SJSA1 (cell line): ENCODE measurements at regions not wholly inside any gene's neighbourhood (a gene's known extent, or its start where the extent isn't known, plus 50 kb on each side); places are given as distances from the start of the nearest gene placed in this dataset.
"Not testable (repeated sequence)": the region's sequence is repeated elsewhere in the genome, so short reads cannot be mapped to it uniquely, and the experiment has no call there.

Source experiments
- DNase-seq, 2 experiments: peaks; one replicate each; pipeline ENCODE4 v3.0.0-alpha.2; 2015 to 2020; ENCODE audit warnings: low spot score in 2 of 2, low read depth in 1 of 2
- H3K27ac ChIP-seq: fragments of 250-450 bp; sonication (Bioruptor Pico); 2 replicates; pipeline ENCODE4 v1.5.1; 2020; ENCODE audit warnings: mild to moderate bottlenecking, moderate library complexity
- H3K27me3 ChIP-seq: fragments of 250-450 bp; sonication (Bioruptor Pico); replicated peaks from 2 replicates; pipeline ENCODE4 v1.5.1; 2020; ENCODE audit warnings: mild to moderate bottlenecking, moderate library complexity
- H3K36me3 ChIP-seq: fragments of 250-450 bp; sonication (Bioruptor Pico); 2 replicates; pipeline ENCODE4 v1.5.1; 2020; ENCODE audit warnings: mild to moderate bottlenecking
- H3K4me1 ChIP-seq: fragments of 250-450 bp; sonication (Bioruptor Pico); replicated peaks from 2 replicates; pipeline ENCODE4 v1.6.1; 2021; ENCODE audit warnings: mild to moderate bottlenecking
- H3K4me3 ChIP-seq: fragments of 250-450 bp; sonication (Bioruptor Pico); 2 replicates; pipeline ENCODE4 v1.5.1; 2020; ENCODE audit warnings: mild to moderate bottlenecking
- H3K9me3 ChIP-seq: fragments of 250-450 bp; sonication (Bioruptor Pico); replicated peaks from 2 replicates; pipeline ENCODE4 v1.5.1; 2020; ENCODE audit warnings: mild to moderate bottlenecking

DNA sequence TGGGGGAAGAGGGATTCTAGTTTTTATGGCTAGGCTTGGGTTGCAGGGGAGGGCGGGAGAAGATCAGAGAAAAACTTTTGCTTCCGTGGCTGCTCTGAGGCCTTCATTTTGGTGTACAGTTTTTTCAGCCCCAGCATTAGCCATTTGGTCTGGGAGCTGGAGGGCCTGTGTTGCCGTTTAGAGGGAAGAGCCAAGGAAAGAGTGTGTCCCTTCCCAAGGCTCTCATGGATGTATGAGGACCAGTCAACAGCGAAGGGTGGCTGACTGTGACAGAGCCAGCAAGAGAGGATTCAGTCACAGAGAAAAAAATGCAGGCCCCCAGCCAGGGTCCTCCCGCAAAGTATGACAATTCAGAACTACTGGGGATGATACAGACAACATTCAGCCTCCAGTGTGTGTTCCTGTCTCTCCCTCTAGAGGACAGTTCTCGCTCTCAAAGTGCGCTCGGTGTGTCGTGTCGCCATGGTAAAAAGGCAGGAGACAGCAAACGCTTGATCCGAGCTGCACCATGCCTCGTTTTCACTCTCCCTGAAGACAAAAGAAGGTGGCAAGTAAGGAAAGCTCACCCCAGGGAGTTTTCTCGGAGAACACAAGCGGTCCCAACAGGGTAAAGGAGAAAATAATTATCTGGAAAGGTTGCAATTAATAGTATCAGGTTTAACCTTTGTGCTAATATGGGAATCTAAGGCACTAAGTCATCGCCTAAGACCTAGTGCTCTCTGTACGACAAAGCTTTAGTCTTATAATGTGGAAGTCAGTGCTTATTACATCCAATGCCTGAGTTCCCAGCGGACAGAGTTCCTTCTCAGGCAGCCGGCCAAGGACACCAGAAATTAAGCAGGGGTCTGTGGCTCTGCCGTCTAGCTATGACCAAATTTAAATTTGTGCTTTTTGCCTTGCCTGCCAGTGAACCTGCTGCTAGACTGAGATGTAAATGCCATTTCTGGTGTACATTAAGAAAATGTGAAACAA, 157.3 kb upstream of the PLXNC1 start:
- H3K4me1 ChIP-seq = no peaks in the 10 kb centered on the region
- H3K4me3 ChIP-seq = no peak overlapping the region
- no peaks in the 10 kb centered on the region for H3K9me3 ChIP-seq
- no peaks in the 10 kb centered on the region for H3K36me3 ChIP-seq
- H3K27me3 ChIP-seq = no peaks in the 10 kb centered on the region
- DNase-seq = no peak
- no peak overlapping the region for H3K27ac ChIP-seq

GRCh38 chr12:93991829-93992461, 156.4 kb upstream of the PLXNC1 start:
- H3K4me3 ChIP-seq = no peak overlapping the region
- no peak overlapping the region for H3K27ac ChIP-seq
- no peak for DNase-seq
- H3K36me3 ChIP-seq = no peaks in the 10 kb centered on the region
- H3K4me1 ChIP-seq = no peaks in the 10 kb centered on the region
- no peaks in the 10 kb centered on the region for H3K9me3 ChIP-seq
- no peaks in the 10 kb centered on the region; the same call in 1 of the 2 replicates for H3K27me3 ChIP-seq

DNA sequence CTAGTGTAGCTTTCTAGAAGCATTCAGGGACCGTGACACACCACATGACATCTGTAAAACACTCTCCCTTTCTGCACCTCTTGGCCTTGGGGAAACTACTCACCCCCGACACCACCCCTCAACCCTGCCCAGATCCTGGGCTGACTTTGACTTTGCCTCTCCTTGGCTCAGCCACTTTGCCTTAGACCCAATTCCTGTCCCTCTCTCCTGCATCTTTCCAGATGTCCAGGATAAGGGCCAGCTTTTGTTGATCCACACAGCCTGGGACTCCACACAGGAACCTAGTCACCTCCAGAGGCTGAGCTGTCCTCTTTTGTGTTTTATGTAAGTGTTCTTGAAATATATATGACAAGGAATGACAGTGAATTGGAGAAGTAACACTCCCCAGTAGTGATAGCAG, 153.7 kb upstream of the PLXNC1 start:
- no peak for DNase-seq
- Histone ChIP-seq H3K27me3 (no peaks in the 10 kb centered on the region; the same call in 1 of the 2 replicates), H3K4me1 (no peaks in the 10 kb centered on the region), H3K4me3 (no peak overlapping the region), H3K9me3 (no peaks in the 10 kb centered on the region), H3K36me3 (no peaks in the 10 kb centered on the region), H3K27ac (no peak overlapping the region)

DNA sequence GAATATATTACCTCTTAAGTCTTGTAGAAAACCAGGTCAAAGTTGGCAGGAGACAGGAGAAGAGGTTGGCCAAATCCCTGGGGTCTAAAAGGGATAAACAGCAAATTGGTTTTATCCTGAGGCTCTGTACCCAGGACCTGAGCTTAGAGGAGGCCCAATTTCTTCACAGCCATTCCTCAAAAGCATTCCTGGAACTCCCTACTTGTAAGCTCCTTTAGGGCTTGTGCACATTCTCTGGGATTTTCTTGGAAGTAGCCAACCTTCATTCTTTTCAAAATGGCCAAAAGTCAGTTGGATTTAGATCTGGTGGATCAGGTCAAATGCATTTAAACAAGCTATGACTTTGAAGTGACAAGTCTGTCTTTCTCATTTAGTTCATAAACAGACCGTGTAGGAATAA, 152.1 kb upstream of the PLXNC1 start:
- Histone ChIP-seq H3K36me3 (no peaks in the 10 kb centered on the region), H3K4me1 (no peaks in the 10 kb centered on the region), H3K9me3 (no peaks in the 10 kb centered on the region), H3K4me3 (no peak overlapping the region), H3K27me3 (no peaks in the 10 kb centered on the region; the same call in 1 of the 2 replicates), H3K27ac (no peak overlapping the region)
- DNase-seq = no peak

DNA sequence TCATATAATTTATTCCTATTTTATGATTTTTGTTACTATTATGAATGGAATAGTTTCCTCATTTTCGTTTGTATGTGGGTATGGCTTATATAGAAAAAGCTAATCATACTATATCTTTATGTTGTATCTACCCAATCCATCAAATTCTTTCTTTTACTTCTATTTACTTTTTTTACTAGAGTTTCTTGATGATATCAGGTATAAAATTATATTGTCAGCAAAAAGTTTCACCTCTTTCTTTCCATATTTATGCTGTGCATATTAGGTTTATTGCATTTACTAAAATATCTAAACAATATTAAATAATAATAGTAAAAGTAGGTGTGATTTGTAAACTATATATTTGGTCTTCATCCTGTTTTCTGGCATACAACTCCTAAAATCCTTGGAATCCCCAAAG, 146.7 kb upstream of the PLXNC1 start:
- Histone ChIP-seq H3K4me3 (no peak overlapping the region), H3K27me3 (no peaks in the 10 kb centered on the region), H3K4me1 (no peaks in the 10 kb centered on the region), H3K9me3 (no peaks in the 10 kb centered on the region), H3K27ac (no peak overlapping the region), H3K36me3 (no peaks in the 10 kb centered on the region)
- DNase-seq = no peak

GRCh38 chr12:94002925-94003324, 145.5 kb upstream of the PLXNC1 start:
- H3K4me3 ChIP-seq, H3K4me1 ChIP-seq, H3K27me3 ChIP-seq, H3K36me3 ChIP-seq, H3K27ac ChIP-seq, DNase-seq, H3K9me3 ChIP-seq: not testable (repeated sequence)

DNA sequence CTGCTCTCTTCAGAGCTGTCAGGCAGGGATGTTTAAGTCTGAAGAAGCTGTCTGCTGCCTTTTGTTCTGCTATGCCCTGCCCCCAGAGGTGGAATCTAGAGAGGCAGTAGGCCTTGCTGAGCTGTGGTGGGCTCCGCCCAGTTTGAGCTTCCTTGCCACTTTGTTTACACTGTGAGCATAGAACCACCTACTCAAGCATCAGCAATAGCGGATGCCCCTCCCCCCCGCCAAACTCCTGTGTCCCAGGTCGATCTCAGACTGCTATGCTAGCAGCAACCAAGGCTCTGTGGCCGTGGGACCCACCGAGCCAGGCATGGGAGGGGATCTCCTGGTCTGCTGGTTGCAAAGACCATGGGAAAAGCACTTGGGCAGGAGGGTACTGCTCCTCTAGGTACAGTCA, 140.5 kb upstream of the PLXNC1 start:
- not testable (repeated sequence) for H3K9me3 ChIP-seq, H3K27ac ChIP-seq, H3K4me3 ChIP-seq, H3K4me1 ChIP-seq, H3K27me3 ChIP-seq, DNase-seq, H3K36me3 ChIP-seq

GRCh38 chr12:94010307-94010706, 138.1 kb upstream of the PLXNC1 start:
- no peaks in the 10 kb centered on the region for H3K9me3 ChIP-seq
- no peak for DNase-seq
- H3K4me3 ChIP-seq = no peak overlapping the region
- no peak overlapping the region for H3K27ac ChIP-seq
- no peaks in the 10 kb centered on the region for H3K27me3 ChIP-seq
- H3K4me1 ChIP-seq = no peaks in the 10 kb centered on the region
- H3K36me3 ChIP-seq = no peaks in the 10 kb centered on the region

GRCh38 chr12:94012071-94012470, 136.3 kb upstream of the PLXNC1 start:
- no peaks in the 10 kb centered on the region for H3K36me3 ChIP-seq
- H3K9me3 ChIP-seq = peaks cover under 1% of the 10 kb centered on the region; the same call in 1 of the 2 replicates
- H3K27ac ChIP-seq = no peak overlapping the region
- no peak overlapping the region for H3K4me3 ChIP-seq
- H3K4me1 ChIP-seq = no peaks in the 10 kb centered on the region
- H3K27me3 ChIP-seq = no peaks in the 10 kb centered on the region
- no peak for DNase-seq

DNA sequence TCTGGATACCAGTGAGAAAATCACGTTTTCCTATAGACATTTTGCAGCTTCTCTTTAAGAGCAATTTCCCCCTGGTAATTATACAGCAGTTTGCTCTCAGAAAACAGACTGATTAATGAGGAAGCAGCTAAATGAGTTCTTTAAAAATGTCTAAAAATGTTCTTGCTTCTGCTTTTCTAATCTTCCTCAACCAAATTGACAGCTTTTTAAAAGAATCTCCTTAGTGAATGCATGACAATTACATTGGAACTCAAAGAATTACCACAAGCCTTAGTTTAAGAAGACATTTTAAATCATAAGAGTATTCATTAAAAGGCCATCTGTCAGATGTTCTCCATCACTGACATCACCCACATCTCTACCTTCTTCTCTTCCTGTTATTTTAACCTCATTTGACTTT, 135.8 kb upstream of the PLXNC1 start:
- no peak overlapping the region for H3K27ac ChIP-seq
- H3K36me3 ChIP-seq = no peaks in the 10 kb centered on the region
- no peaks in the 10 kb centered on the region for H3K27me3 ChIP-seq
- no peak for DNase-seq
- no peak overlapping the region for H3K4me3 ChIP-seq
- no peaks in the 10 kb centered on the region for H3K4me1 ChIP-seq
- H3K9me3 ChIP-seq = peaks cover 6% of the 10 kb centered on the region; the same call in 1 of the 2 replicates

GRCh38 chr12:94017247-94017646, 131.1 kb upstream of the PLXNC1 start:
- H3K9me3 ChIP-seq, H3K4me1 ChIP-seq, H3K36me3 ChIP-seq, H3K27ac ChIP-seq, H3K4me3 ChIP-seq, DNase-seq, H3K27me3 ChIP-seq: not testable (repeated sequence)

DNA sequence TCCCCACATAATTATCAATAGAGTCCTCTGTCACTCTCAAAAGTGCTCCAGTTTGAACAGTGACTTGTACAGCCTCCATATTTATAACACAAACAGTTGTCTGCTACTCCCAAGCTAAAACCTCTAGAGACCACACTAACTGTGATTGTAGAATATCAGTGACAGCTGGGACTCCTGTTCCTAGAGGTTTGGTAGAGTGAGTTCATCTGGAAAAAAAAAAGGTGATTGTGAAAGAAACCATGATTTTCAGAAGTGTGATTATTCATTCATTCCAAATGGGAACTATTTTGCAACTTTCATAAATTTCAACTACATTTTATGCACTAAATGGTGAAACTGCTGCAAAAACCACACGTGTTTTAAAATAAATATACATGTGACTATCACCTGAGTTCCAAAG, 128.0 kb upstream of the PLXNC1 start:
- no peak for DNase-seq
- Histone ChIP-seq H3K27ac (no peak overlapping the region), H3K9me3 (peaks cover 12% of the 10 kb centered on the region; the same call in 1 of the 2 replicates), H3K4me1 (no peaks in the 10 kb centered on the region), H3K36me3 (no peaks in the 10 kb centered on the region), H3K27me3 (no peaks in the 10 kb centered on the region), H3K4me3 (no peak overlapping the region)

DNA sequence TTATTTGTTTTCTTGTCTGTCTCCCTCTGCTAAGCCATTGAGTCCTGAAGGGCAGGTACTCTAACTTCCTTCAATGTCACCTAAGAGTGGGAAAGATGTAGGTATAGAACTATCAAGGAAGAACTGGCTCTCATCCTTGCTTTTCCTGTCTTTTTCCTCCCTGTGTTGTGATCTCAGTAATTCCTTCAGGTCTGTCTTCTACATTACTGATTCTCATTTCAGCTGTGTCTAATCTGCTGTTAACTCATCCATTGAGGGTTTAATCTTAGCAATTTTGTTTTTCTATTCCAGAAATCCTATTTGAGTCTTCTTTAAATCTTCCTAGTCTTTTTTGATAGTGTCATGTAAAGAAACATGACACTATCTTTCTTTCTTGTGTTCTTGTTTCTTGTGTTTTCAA, 124.5 kb upstream of the PLXNC1 start:
- Histone ChIP-seq H3K4me3 (no peak overlapping the region), H3K36me3 (no peaks in the 10 kb centered on the region), H3K9me3 (0 out of 2 replicates have a peak, but pooled peaks cover 6% of the 10 kb centered on the region), H3K27ac (no peak overlapping the region), H3K4me1 (no peaks in the 10 kb centered on the region), H3K27me3 (no peaks in the 10 kb centered on the region)
- DNase-seq = no peak

DNA sequence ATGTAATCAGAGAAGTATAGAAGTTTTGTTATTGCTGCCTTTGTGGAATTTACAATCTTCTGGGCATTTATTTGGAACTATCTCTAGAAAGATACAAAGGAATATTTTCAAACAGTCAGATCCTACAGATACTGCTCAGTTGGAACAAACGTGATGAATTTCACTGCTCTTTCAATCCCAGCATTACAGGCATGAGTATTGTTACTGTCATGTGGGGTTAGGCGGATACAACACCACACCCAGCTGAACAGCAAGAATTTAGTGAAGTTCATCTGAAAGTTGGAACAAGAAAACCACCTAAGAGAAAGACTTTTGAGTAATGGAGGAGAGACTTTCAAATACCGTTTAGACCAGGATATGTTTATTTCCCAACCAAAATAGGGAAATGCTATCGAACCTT, 123.3 kb upstream of the PLXNC1 start:
- Histone ChIP-seq H3K4me1 (no peaks in the 10 kb centered on the region), H3K36me3 (no peaks in the 10 kb centered on the region), H3K27me3 (no peaks in the 10 kb centered on the region), H3K27ac (no peak overlapping the region), H3K4me3 (no peak overlapping the region), H3K9me3 (0 out of 2 replicates have a peak, but pooled peaks cover 4% of the 10 kb centered on the region)
- DNase-seq = no peak
